GM21381 (cell line): ENCODE measurements at regions not wholly inside any gene's neighbourhood (a gene's known extent, or its start where the extent isn't known, plus 50 kb on each side); places are given as distances from the start of the nearest gene placed in this dataset.
"Not testable (repeated sequence)": the region's sequence is repeated elsewhere in the genome, so short reads cannot be mapped to it uniquely, and the experiment has no call there.

Source experiments
- ATAC-seq: cut with Tn5 transposase; IDR thresholded peaks from one replicate; pipeline ENCODE4 v1.9.1; 2021; ENCODE audit warnings: mild to moderate bottlenecking, moderate library complexity; ENCODE audit not compliant: unreplicated experiment

DNA sequence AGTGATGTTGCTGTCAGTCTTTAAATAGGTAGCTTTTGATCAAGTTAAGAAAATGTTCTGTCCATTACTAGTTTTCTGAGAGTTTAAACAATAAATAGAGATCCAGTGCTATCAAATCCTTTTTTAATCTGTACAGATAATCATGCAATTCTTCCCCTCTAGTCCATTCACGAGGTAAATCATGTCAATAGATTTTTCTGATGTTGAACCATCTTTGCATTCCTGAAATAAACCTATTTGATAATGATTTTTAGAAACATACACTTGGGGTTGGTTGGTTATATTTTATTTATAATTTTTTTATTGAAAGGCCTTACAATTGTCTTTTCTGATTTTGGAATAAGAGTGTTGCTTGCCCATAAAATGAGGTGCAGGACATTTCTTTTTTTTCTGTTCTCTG lies 95.0 kb downstream of the FAM53A start:
- no peak for ATAC-seq

GRCh38 chr4:1588306-1588705 lies 95.8 kb downstream of the FAM53A start:
- no peak for ATAC-seq

- no peak for ATAC-seq
Observed at GRCh38 chr4:1584498-1584897, 99.6 kb downstream of the FAM53A start.

- ATAC-seq = no peak
Observed at GRCh38 chr4:1583859-1584258, 100.3 kb downstream of the FAM53A start.

DNA sequence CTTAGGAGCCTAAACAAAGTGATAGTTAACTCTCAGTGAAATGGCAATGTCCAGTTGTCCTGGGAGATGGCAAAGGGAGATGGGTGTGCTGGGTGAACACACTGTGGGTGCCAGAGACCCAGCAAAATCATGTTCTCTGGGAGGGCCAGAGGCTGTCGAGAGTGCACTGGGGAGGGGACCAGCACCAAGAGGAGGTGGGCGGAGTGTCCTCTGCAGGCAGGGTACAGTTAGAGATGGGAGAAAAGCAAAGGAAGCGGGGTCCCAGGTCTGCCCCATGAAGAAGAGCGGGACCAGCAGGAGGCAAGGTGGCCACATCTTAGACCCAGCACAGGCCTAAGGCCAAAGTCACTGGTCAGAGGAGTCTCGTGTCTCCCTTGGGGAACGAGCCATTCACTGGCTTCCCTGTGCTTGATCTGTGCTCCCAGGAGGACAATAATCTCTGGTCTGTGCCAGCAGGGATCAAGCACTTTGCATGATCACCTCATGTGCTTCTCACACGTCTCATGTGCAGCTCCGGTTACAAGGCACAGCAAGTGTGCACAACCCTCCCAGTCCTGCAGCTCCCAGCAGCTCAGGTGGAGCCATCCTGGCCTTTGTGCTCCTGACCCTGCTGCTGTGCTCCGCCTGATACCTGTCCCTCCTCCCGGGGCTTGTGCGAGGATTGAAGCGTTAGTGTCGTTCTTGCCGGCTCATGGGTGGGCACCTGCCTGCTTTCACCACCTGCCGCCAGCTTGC lies 100.9 kb downstream of the FAM53A start:
- no peak for ATAC-seq

GRCh38 chr4:1582227-1582626 lies 101.9 kb downstream of the FAM53A start:
- ATAC-seq = no peak

GRCh38 chr4:1581164-1581894 lies 102.8 kb downstream of the FAM53A start:
- peak; percentile 55 for ATAC-seq

GRCh38 chr4:1580692-1581012 lies 103.5 kb downstream of the FAM53A start:
- ATAC-seq = not testable (repeated sequence)

GRCh38 chr4:1579901-1580691 lies 104.0 kb downstream of the FAM53A start:
- ATAC-seq = peak; percentile 60

DNA sequence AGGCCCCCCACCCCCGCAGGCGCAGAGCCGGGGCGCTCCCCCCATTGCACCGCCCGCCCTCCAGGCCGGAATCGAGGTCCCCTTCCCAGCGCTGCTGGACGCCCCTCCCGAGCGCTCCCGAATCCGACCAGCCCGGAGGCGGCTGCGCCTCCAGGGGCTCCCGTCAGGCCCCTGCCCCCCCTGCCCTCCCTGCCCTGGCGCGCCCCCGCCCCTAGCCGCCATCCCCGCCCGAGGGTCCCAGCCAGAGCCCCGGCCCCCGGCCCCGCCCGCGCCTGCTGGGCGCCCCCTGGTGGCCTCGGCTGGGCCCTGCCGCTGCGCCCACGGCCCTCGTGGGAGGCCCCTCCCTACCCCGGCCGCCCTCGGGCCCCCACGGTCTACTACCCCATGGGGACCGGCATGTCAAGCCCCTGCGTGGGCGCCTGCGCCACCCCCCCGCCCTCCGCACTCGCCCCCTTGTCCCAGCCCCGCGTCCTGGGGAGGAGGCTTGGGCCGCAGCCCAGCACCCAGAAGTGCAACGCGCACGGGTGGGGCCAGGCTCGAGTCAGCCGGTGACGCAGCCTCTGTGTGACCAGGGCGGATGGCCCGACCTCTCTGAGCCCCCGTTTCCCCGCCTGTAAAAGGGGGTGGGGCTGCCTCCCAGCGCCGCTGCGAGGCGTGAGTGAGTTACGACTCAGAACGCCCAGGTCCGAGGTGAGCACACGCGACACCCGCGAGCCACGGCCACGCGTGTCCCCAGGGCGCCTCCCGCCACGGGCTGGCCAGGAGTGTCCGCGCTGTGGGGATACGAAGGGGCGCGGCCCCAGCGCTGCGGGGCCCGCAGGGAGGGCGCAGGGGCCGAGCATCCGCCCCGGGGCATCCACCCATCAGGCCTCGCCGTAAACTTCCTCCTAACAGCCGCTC lies 104.9 kb downstream of the FAM53A start:
- ATAC-seq = no peak

DNA sequence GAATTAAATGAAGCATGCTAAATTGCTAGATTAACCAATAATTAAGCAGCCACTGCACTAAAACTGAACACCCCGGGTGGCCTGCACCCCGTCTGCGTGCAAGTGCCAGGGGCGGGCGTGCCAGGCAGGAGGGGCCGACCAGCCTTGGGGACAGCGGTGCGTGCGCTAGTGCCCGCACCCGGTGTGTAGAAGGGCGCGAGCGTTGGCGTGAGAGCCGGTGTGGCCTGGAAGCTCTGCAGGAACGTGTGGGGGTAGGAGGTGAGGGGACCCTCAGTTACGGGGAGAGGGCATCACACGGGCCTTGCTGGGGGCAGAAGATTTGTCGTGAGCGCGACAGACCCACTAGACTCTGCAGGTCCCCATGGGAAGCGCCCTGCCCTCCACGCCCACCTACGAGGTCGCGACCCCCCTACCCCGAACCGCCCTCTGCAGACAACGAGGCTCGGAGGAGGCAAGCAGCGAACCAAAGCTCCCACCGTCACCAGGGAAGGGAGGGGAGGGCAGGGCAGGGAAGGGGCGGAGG lies 105.8 kb downstream of the FAM53A start:
- no peak for ATAC-seq

GRCh38 chr4:1577822-1578217 lies 106.3 kb downstream of the FAM53A start:
- no peak for ATAC-seq

DNA sequence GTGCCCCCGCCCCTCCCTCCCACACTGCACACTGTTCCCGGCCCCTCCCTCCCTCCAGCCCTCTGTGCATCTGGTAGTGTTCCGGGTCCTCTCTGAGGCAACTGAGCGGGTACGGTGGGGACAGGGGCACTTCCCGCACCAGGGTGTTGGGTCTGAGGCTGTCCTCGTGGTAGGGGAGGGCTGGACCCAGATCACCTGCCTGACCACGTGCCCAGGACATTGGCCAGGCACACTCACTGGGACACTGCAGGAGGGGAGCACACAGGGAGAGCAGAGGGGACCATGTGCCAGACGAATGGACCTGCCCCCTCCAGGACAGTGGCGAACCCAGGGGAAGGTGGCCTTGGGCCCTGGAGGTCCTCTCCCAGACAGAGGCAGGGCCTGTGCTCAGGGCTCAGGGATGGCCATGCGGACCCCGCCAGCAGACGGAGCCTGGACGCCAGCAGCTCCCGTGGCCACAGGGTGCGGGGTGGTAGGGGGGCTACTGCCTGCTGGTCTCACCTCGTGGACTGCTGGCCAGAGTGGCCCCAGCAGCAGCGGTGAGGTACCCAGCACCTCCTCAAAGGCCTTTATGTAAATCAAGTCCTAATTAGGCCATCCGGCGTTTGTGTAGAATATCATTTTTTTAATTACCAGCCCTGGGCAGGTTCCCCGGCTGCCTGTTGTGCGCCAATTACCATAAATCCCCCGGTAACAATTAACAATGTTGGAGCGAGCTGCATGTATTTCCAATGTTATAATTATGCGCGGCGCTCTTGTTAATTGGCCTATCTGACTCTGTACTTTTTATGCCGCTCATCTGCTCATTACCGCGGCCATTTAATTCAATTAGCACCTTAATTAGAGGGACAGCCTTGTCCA lies 106.9 kb downstream of the FAM53A start:
- no peak for ATAC-seq

DNA sequence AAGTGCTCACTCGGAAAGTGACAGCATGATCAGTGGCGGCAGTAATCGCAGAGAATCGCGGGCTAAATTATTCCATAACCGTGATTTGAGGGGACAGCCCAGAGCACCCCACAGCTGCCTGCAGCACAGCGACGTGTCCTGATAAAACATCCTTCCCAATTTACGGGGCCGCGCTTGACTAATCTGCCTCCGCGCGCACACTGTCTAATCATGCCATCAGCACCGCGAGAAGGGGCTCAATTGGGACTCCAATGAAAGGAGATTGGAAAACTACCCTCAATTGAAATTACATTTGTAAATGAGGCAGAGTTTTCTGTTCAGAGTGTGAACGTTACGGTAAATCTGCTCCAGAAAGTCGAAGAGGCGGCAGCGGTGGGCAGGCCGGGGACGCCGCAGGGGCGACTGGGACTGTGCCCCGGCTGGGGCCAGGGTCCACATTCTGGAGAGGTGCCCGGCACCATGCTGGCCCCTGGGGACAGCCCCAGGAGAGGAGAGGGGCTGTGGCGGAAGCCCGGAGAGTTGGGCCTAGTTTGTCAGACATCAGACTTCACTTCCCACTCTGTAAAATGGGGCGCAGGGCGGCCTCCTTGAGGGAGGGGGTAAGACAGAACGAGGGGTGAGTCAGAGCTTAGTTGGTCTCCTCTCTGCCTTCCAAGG lies 107.7 kb downstream of the FAM53A start:
- no peak for ATAC-seq

DNA sequence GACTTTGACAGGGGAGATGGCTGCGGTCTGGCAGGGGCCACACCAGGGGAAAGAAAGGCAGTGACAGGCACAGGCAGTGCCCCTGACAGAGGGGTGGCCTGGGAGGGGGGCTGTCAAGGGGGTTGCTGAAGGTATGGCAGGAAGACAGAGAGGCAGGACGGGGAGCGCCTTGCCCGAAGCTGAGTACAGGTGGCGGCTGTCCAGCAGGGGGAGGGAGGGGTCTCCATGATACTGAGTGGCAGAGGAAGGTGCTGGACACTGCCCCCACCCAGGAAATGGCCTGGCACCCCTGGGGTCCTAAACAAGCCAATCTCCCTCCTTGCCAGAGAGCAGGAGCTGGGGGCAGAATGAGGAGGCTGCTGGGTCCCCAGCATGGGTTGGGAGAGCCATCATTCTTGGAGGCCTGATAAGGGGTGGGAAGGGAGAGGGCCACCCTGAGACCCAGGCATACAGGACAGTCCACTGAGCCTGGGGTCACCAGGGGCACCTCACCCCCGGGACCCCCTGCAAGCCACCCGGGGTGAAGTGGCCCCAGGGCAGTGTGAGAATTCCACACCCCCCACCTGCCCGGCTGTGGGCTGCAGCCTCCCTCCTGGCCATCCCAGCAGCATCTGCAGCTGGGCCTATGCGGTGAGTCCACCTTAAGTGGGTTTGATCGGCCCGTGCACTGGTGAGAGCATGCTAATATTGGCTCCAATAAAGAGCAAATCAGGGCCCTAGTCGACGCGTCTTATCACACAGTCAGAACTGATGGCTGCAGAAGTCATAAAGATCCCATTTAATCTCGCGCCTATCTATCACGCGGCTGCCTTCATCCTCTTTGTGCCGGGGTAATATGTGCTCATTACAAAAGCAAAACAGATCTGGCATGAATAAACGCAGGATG lies 108.5 kb downstream of the FAM53A start:
- ATAC-seq = no peak

- ATAC-seq = no peak
Observed at GRCh38 chr4:1574601-1575417, 109.3 kb downstream of the FAM53A start.

GRCh38 chr4:1573830-1574459 lies 110.2 kb downstream of the FAM53A start:
- no peak for ATAC-seq
